HCT116 (cell line): ENCODE measurements at regions not wholly inside any gene's neighbourhood (a gene's known extent, or its start where the extent isn't known, plus 50 kb on each side); places are given as distances from the start of the nearest gene placed in this dataset.

Source experiments
- ATAC-seq: fragments of 200-7000 bp; cut with Tn5 transposase; 2 replicates; pipeline ENCODE4 v1.9.1; 2020; ENCODE audit warnings: mild to moderate bottlenecking, moderate library complexity
- BruUV-seq: library from RNA; stranded (reverse); fragments of 400-500 nt; replicated peaks from 2 replicates; lab custom pipeline; 2021; lab: Mats Ljungman, UMichigan
- CTCF ChIA-PET: fragments of 300-600 bp; sonication (Branson Sonifier 250); formaldehyde crosslinking; loops from one replicate; lab custom pipeline; 2021; ENCODE audit warnings: antibody characterized with exemption; lab: Charles Lee
- POLR2A ChIA-PET: fragments of 300-600, 350-600 bp; sonication (Branson Sonifier 250); formaldehyde crosslinking; loops from one replicate; lab custom pipeline; 2021; ENCODE audit warnings: antibody characterized with exemption; lab: Charles Lee
- RAD21 ChIA-PET, 2 experiments: fragments of 300-600 bp; sonication (Branson Sonifier 250); formaldehyde crosslinking; loops; one replicate each; lab custom pipeline; 2023; ENCODE audit warnings: low total read pairs in 2 of 2; ENCODE audit not compliant: uncharacterized antibody in 2 of 2, unreplicated experiment in 2 of 2, low non-redundant PET in 1 of 2; lab: Charles Lee
- DNase-seq: peaks from one replicate; pipeline ENCODE4 v3.0.0-alpha.2; 2010; ENCODE audit warnings: low read depth, low spot score
- H2AFZ ChIP-seq: fragments of 200-600 bp; shearing (Covaris generic), sonication (generic); 2 replicates; pipeline ENCODE4 v1.6.1; 2017; ENCODE audit warnings: low read depth, mixed run types, mixed read lengths, antibody characterized with exemption, low read length; ENCODE audit not compliant: poor library complexity, severe bottlenecking
- H3K27ac ChIP-seq: 2 replicates; pipeline ENCODE4 v1.5.1; 2012; ENCODE audit warnings: low read depth, low read length
- H3K27me3 ChIP-seq: fragments of 200-600 bp; sonication (generic); 2 replicates; pipeline ENCODE4 v1.6.1; 2016; ENCODE audit warnings: mixed run types, low read length, mixed read lengths; ENCODE audit not compliant: insufficient read depth
- H3K36me3 ChIP-seq, 2 experiments: fragments of 200-500 bp in 1 of 2; fragments of 200-600 bp in 1 of 2; sonication (Bioruptor generic) in 1 of 2; sonication (generic) in 1 of 2; 2 replicates each; pipeline versions ENCODE4 v1.5.1 to v1.6.1; 2014 to 2016; ENCODE audit warnings: low read length in 2 of 2, inconsistent platforms in 1 of 2, mixed read lengths in 1 of 2, mixed run types in 1 of 2; ENCODE audit not compliant: insufficient read depth in 2 of 2, control insufficient read depth in 1 of 2
- H3K4me1 ChIP-seq, 2 experiments: fragments of 200-600 bp in 1 of 2; sonication (generic) in 1 of 2; 2 replicates each; pipeline versions ENCODE4 v1.5.1 to v1.6.1; 2012 to 2017; ENCODE audit warnings: low read length in 2 of 2, inconsistent platforms in 1 of 2, mild to moderate bottlenecking in 1 of 2, mixed read lengths in 1 of 2, mixed run types in 1 of 2, moderate library complexity in 1 of 2; ENCODE audit not compliant: insufficient read depth in 2 of 2, control insufficient read depth in 1 of 2
- H3K4me2 ChIP-seq: fragments of 200-600 bp; sonication (generic); 2 replicates; pipeline ENCODE4 v1.6.1; 2017; ENCODE audit warnings: mixed run types, low read length, mixed read lengths
- H3K4me3 ChIP-seq, 2 experiments: fragments of 200-600 bp in 1 of 2; sonication (generic) in 1 of 2; replicated peaks in 1 of 2; 2 replicates each; pipeline ENCODE4 v1.5.1; 2011 to 2016; ENCODE audit warnings: low read length in 2 of 2, control low read depth in 1 of 2, low read depth in 1 of 2, mild to moderate bottlenecking in 1 of 2, mixed read lengths in 1 of 2, mixed run types in 1 of 2
- H3K79me2 ChIP-seq: fragments of 200-600 bp; sonication (generic); 2 replicates; pipeline ENCODE4 v1.6.1; 2017; ENCODE audit warnings: mild to moderate bottlenecking, mixed run types, low read length, moderate library complexity, mixed read lengths; ENCODE audit not compliant: insufficient read depth
- H3K9ac ChIP-seq: fragments of 200-600 bp; sonication (generic); 2 replicates; pipeline ENCODE4 v1.6.1; 2016; ENCODE audit warnings: low read length, mixed read lengths
- H3K9me2 ChIP-seq: fragments of 200-600 bp; sonication (generic), shearing (Covaris generic); 2 replicates; pipeline ENCODE4 v1.6.1; 2017; ENCODE audit warnings: mixed run types, mild to moderate bottlenecking, moderate library complexity; ENCODE audit not compliant: insufficient read depth
- H3K9me3 ChIP-seq, 2 experiments: fragments of 200-500 bp in 1 of 2; fragments of 200-600 bp in 1 of 2; sonication (Bioruptor generic) in 1 of 2; sonication (generic) in 1 of 2; 2 replicates each; pipeline ENCODE4 v1.6.1; 2014 to 2017; ENCODE audit warnings: low read length in 2 of 2, mixed read lengths in 2 of 2, inconsistent platforms in 1 of 2, low read depth in 1 of 2, mild to moderate bottlenecking in 1 of 2, mixed run types in 1 of 2, moderate library complexity in 1 of 2; ENCODE audit not compliant: control insufficient read depth in 1 of 2, insufficient read depth in 1 of 2
- H4K20me1 ChIP-seq: fragments of 200-600 bp; sonication (generic), shearing (Covaris generic); 2 replicates; pipeline ENCODE4 v1.6.1; 2017; ENCODE audit warnings: mixed run types, mild to moderate bottlenecking, moderate library complexity; ENCODE audit not compliant: insufficient read depth
- CBX3 ChIP-seq: IDR thresholded peaks from 2 replicates; pipeline ENCODE4 v1.6.1; 2012; ENCODE audit warnings: low read depth
- EGR1 ChIP-seq: IDR thresholded peaks from 2 replicates; pipeline ENCODE4 v1.6.1; 2012; ENCODE audit warnings: low read depth
- ELF1 ChIP-seq: IDR thresholded peaks from 2 replicates; pipeline ENCODE4 v1.6.1; 2012; ENCODE audit warnings: low read depth, borderline replicate concordance
- EZH2 ChIP-seq: fragments of 200-600 bp; sonication (generic); IDR thresholded peaks from 2 replicates; pipeline ENCODE4 v1.6.1; 2017; ENCODE audit warnings: antibody characterized with exemption, mixed run types
- EZH2phosphoT487 ChIP-seq: fragments of 200-600 bp; IDR thresholded peaks from 2 replicates; pipeline ENCODE4 v1.6.1; 2018; ENCODE audit warnings: antibody characterized with exemption, borderline replicate concordance
- FOSL1 ChIP-seq: IDR thresholded peaks from 2 replicates; pipeline ENCODE4 v1.6.1; 2012; ENCODE audit warnings: low read depth
- JUND ChIP-seq: IDR thresholded peaks from 2 replicates; pipeline ENCODE4 v1.6.1; 2012
- POLR2A ChIP-seq: IDR thresholded peaks from 2 replicates; pipeline ENCODE4 v1.7.0; 2011; ENCODE audit warnings: borderline replicate concordance; ENCODE audit not compliant: insufficient read depth, insufficient read length; ENCODE audit errors: extremely low read depth
- POLR2AphosphoS5 ChIP-seq: IDR thresholded peaks from 2 replicates; pipeline ENCODE4 v1.6.1; 2011; ENCODE audit warnings: mild to moderate bottlenecking, low read depth, low read length, moderate library complexity
- RAD21 ChIP-seq: IDR thresholded peaks from 2 replicates; pipeline ENCODE4 v1.6.1; 2012; ENCODE audit warnings: low read depth, mild to moderate bottlenecking
- SIN3A ChIP-seq: IDR thresholded peaks from 2 replicates; pipeline ENCODE4 v1.6.1; 2012; ENCODE audit warnings: low read depth
- SP1 ChIP-seq: IDR thresholded peaks from 2 replicates; pipeline ENCODE4 v1.6.1; 2012; ENCODE audit warnings: low read depth
- TCF7L2 ChIP-seq: IDR thresholded peaks from 2 replicates; pipeline ENCODE4 v1.7.0; 2011; ENCODE audit warnings: borderline replicate concordance, inconsistent platforms; ENCODE audit not compliant: insufficient read depth, insufficient read length; ENCODE audit errors: extremely low read depth
- YY1 ChIP-seq: IDR thresholded peaks from 2 replicates; pipeline ENCODE4 v1.6.1; 2011; ENCODE audit warnings: low read length, low read depth, moderate library complexity, mild to moderate bottlenecking; ENCODE audit not compliant: insufficient replicate concordance; ENCODE audit errors: extremely low read depth
- ZFX ChIP-seq: fragments of 450-650 bp; IDR thresholded peaks from 2 replicates; pipeline ENCODE4 v1.6.1; 2017
- ZNF274 ChIP-seq: fragments of 200-500 bp; sonication (Bioruptor generic); IDR thresholded peaks from 2 replicates; pipeline ENCODE4 v1.6.1; 2014; ENCODE audit warnings: mild to moderate bottlenecking, low read depth, low read length, inconsistent platforms
- intact Hi-C: fragments of 100-400 bp; cut with micrococcal nuclease; formaldehyde crosslinking; loops from 2 replicates; pipeline ENCODE4 v1.10.0; 2022
- TF ChIP-seq, protein P1 (sequence below), 3 experiments: fragments of 200-600 bp in 1 of 3; sonication (generic) in 1 of 3; IDR thresholded peaks in 2 of 3; conservative IDR thresholded peaks in 1 of 3; 2 replicates each; pipeline ENCODE4 v1.5.1; 2012 to 2017; ENCODE audit warnings: low read depth in 2 of 3, low read length in 2 of 3, antibody characterized with exemption in 1 of 3, borderline replicate concordance in 1 of 3, control low read depth in 1 of 3, mild to moderate bottlenecking in 1 of 3, mixed read lengths in 1 of 3, mixed run types in 1 of 3, moderate library complexity in 1 of 3; ENCODE audit not compliant: insufficient read depth in 1 of 3
- TF ChIP-seq, protein P2 (sequence below): IDR thresholded peaks from 2 replicates; pipeline ENCODE4 v1.6.1; 2012
- TF ChIP-seq, protein P3 (sequence below): IDR thresholded peaks from 2 replicates; pipeline ENCODE4 v1.6.1; 2012

DNA sequence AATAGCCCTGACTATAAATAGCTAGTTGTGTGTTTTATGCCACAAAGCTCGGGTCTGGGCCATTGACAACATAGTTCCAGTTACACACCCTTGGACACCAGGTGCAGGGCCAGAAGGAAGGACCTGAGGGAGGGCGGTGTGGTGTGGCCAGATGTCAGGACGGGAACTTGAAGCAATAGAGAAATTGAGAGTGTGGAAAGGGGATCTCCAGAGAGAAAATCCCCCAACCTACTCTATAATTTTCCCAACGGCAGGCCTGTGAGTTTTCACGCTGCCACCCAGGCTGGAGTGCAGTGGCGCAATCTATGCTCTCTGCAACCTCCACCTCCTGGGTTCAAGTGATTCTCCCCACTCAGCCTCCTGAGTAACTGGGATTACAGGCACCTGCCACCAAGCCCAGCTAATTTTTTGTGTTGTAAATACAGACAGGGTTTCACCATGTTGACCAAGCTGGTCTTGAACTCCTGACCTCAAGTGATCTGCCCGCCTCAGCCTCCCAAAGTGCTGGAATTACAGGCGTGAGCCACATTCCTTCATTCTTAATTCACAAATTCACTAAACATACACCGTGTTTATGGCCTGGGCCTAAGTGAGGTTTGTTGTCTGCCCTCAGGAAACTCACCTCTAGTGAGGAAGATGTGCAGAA, 70.8 kb upstream of the KLF13 start (continued):
- TF ChIP-seq, protein P1, sequence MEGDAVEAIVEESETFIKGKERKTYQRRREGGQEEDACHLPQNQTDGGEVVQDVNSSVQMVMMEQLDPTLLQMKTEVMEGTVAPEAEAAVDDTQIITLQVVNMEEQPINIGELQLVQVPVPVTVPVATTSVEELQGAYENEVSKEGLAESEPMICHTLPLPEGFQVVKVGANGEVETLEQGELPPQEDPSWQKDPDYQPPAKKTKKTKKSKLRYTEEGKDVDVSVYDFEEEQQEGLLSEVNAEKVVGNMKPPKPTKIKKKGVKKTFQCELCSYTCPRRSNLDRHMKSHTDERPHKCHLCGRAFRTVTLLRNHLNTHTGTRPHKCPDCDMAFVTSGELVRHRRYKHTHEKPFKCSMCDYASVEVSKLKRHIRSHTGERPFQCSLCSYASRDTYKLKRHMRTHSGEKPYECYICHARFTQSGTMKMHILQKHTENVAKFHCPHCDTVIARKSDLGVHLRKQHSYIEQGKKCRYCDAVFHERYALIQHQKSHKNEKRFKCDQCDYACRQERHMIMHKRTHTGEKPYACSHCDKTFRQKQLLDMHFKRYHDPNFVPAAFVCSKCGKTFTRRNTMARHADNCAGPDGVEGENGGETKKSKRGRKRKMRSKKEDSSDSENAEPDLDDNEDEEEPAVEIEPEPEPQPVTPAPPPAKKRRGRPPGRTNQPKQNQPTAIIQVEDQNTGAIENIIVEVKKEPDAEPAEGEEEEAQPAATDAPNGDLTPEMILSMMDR (IDR thresholded peaks at IDR 0.05 in 2 of 3, conservative IDR thresholded peaks at IDR 0.05 in 1 of 3; ENCODE audit: borderline replicate concordance in 1 of 3, insufficient read depth in 1 of 3, low read depth in 2 of 3, low read length in 2 of 3), result no peak
- TF ChIP-seq TCF7L2 (no peak), FOSL1 (no peak), RAD21 (no peak), EZH2phosphoT487 (no peak), POLR2AphosphoS5 (no peak), SP1 (no peak), SIN3A (no peak), JUND (no peak)
- TF ChIP-seq, protein P2, sequence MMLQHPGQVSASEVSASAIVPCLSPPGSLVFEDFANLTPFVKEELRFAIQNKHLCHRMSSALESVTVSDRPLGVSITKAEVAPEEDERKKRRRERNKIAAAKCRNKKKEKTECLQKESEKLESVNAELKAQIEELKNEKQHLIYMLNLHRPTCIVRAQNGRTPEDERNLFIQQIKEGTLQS, result no peak

DNA sequence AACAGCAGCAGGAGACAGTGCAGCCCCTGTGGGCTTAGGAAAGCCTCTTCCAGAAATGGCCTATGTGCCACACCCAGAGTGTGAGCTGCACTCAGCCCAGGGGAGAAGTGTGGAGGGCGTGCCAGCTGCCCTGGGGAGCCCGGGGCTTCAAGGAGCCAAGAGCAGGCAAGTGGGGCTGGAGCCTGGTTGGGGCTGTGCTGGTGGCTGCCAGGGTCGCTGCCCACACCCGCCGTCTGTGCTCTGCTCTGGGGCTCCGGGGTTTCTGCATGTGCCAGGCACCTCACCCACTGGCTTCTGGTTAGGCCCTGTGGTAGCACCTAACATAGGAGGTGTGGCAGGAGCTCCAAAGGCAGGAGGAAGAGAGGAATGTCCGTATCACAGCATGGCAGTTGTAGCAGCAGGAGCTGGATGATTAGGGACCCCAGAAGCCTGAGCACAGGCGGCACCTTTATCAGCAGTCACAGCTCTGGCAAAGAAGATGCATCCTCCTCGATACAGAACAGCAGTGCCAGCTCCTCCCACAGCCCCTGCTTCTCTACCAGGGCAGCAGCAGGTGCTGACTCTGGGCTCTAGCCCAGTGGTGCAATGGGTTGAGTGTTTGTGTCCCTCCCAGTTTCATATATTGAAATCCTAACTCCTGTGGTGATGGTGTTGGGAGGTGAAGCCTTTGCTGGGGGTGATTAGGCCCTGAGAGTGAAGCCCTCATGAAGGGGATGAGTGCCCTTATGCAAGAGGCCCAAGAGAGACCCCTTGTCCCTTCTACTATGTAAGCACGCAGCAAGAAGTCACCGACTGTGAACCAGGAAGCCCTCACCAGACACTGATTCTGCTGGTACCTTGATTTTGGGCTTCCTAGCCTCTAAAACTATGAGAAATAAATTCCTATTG, 70.0 kb upstream of the KLF13 start:
- Histone ChIP-seq H3K4me1 (no peaks in the 10 kb centered on the region), H3K4me3 (no peak overlapping the region), H3K4me2 (no peak overlapping the region), H3K9ac (no peak overlapping the region), H3K36me3 (no peaks in the 10 kb centered on the region), H3K27me3 (no peaks in the 10 kb centered on the region; the same call in 1 of the 2 replicates), H2AFZ (no peak overlapping the region), H4K20me1 (no peaks in the 10 kb centered on the region), H3K9me3 (no peaks in the 10 kb centered on the region), H3K27ac (no peak overlapping the region), H3K79me2 (no peaks in the 10 kb centered on the region), H3K9me2 (no peaks in the 10 kb centered on the region)
- BruUV-seq, result no TSS peak
- ChIA-PET POLR2A (no interaction called here), RAD21 (no interaction called here), CTCF (no interaction called here)
- ATAC-seq (no peak), DNase-seq (no peak)
- intact Hi-C loops, result no loop called here
- TF ChIP-seq EGR1 (no peak), RAD21 (no peak), EZH2phosphoT487 (no peak), EZH2 (no peak), ZFX (no peak), JUND (no peak), POLR2A (no peak), YY1 (no peak), FOSL1 (no peak), CBX3 (no peak), SP1 (no peak), ZNF274 (no peak), POLR2AphosphoS5 (no peak), ELF1 (no peak)
- TF ChIP-seq, protein P3, sequence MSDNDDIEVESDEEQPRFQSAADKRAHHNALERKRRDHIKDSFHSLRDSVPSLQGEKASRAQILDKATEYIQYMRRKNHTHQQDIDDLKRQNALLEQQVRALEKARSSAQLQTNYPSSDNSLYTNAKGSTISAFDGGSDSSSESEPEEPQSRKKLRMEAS, result no peak
- TF ChIP-seq, protein P1 (IDR thresholded peaks at IDR 0.05 in 2 of 3, conservative IDR thresholded peaks at IDR 0.05 in 1 of 3; ENCODE audit: borderline replicate concordance in 1 of 3, insufficient read depth in 1 of 3, low read depth in 2 of 3, low read length in 2 of 3), result no peak
